ENCODE measurements at regions not wholly inside any gene's neighbourhood (a gene's known extent, or its start where the extent isn't known, plus 50 kb on each side); places are given as distances from the start of the nearest gene placed in this dataset.

DNA sequence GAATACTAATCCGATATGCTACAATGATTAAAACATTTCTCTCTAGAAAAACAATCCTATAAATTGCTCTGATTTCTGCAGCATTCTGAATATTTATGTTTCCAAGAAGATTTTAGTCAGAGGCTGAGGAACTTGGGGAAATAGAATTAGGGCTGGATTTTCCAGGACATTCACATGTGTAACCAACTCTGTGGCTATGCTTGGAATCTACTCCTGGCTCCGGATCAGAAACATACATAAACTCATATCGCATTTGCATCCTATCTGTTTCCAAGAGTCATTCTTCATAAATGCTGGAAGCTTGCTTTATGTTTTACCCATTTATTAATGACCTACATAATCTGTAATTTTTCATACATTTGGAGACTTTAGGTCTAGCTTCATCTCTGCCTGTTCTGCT is 459.9 kb upstream of the MARCKS start:
- Histone ChIP-seq H3K9me3 (no peaks in the 10 kb centered on the region), H3K27ac (no peak overlapping the region), H3K4me1 (no peaks in the 10 kb centered on the region), H3K4me3 (no peak overlapping the region), H3K27me3 (no peaks in the 10 kb centered on the region), H3K36me3 (no peaks in the 10 kb centered on the region)
- DNase-seq (ENCODE audit: low spot score in 2 of 2) = no peak
- no peak for TF ChIP-seq POLR2AphosphoS5 (IDR thresholded peaks at IDR 0.05)
- TF ChIP-seq, protein P1, sequence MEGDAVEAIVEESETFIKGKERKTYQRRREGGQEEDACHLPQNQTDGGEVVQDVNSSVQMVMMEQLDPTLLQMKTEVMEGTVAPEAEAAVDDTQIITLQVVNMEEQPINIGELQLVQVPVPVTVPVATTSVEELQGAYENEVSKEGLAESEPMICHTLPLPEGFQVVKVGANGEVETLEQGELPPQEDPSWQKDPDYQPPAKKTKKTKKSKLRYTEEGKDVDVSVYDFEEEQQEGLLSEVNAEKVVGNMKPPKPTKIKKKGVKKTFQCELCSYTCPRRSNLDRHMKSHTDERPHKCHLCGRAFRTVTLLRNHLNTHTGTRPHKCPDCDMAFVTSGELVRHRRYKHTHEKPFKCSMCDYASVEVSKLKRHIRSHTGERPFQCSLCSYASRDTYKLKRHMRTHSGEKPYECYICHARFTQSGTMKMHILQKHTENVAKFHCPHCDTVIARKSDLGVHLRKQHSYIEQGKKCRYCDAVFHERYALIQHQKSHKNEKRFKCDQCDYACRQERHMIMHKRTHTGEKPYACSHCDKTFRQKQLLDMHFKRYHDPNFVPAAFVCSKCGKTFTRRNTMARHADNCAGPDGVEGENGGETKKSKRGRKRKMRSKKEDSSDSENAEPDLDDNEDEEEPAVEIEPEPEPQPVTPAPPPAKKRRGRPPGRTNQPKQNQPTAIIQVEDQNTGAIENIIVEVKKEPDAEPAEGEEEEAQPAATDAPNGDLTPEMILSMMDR (IDR thresholded peaks at IDR 0.05) = no peak
- TF ChIP-seq POLR2A (IDR thresholded peaks at IDR 0.05) = no peak
- intact Hi-C loops (cut with DNase I; ENCODE audit: low total_unique reads) = no loop called here

DNA sequence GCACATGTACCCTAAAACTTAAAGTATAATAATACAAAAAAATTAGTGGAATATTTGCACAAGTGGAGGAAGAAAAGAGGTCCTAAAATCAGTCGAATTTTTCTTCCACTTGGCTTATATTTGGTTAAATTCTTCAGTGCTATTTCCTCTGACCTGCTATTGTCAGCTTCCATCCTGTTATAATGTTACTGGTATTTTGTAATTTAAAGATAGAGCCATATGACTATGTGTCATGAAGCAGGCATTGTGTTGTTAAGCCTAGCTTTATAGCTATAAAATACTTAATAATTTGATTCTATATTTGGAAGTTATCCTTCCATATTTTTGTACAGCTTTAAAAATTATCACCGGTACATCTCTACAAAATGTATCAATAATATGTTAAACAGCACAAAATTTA is 455.9 kb upstream of the MARCKS start:
- H3K36me3 ChIP-seq = no peaks in the 10 kb centered on the region
- intact Hi-C loops (cut with DNase I; ENCODE audit: low total_unique reads) = loop anchor here (5.0 kb wide), 1 partner anchor 469 kb away; no protein-coding TSS in a partner anchor
- no peak overlapping the region for H3K4me3 ChIP-seq
- H3K27me3 ChIP-seq = no peaks in the 10 kb centered on the region
- H3K27ac ChIP-seq = no peak overlapping the region
- TF ChIP-seq, protein P1 (IDR thresholded peaks at IDR 0.05) = no peak
- TF ChIP-seq POLR2A (IDR thresholded peaks at IDR 0.05) = no peak
- TF ChIP-seq POLR2AphosphoS5 (IDR thresholded peaks at IDR 0.05) = no peak
- H3K4me1 ChIP-seq = no peaks in the 10 kb centered on the region
- H3K9me3 ChIP-seq = no peaks in the 10 kb centered on the region
- no peak for DNase-seq (ENCODE audit: low spot score in 2 of 2)

DNA sequence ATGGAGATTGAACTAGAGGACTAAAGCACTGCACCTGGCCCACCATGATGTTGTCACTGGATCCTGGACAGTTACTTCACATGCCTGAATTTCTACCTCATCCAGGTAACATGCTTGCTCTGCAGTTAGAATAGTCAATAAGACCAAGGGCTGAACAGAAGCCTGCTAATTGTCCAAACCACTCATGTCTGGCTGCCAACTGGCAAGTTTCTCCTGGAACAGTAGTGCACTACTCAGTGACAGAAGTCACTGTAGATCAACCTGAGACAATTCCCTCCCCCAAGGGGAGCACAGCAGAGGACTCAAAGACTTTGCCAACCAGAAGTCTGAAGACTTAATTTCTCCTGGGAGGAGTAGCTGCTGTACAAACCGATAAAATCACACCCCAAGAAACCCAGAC is 454.6 kb upstream of the MARCKS start:
- DNase-seq (ENCODE audit: low spot score in 2 of 2) = no peak
- H3K4me3 ChIP-seq = no peak overlapping the region
- TF ChIP-seq POLR2A (IDR thresholded peaks at IDR 0.05) = no peak
- no peak for TF ChIP-seq POLR2AphosphoS5 (IDR thresholded peaks at IDR 0.05)
- TF ChIP-seq, protein P1 (IDR thresholded peaks at IDR 0.05) = no peak
- H3K27ac ChIP-seq = no peak overlapping the region
- H3K27me3 ChIP-seq = no peaks in the 10 kb centered on the region
- H3K36me3 ChIP-seq = no peaks in the 10 kb centered on the region
- H3K9me3 ChIP-seq = no peaks in the 10 kb centered on the region
- H3K4me1 ChIP-seq = no peaks in the 10 kb centered on the region
- intact Hi-C loops (cut with DNase I; ENCODE audit: low total_unique reads) = loop anchor here (5.0 kb wide), 1 partner anchor 470 kb away; no protein-coding TSS in a partner anchor

DNA sequence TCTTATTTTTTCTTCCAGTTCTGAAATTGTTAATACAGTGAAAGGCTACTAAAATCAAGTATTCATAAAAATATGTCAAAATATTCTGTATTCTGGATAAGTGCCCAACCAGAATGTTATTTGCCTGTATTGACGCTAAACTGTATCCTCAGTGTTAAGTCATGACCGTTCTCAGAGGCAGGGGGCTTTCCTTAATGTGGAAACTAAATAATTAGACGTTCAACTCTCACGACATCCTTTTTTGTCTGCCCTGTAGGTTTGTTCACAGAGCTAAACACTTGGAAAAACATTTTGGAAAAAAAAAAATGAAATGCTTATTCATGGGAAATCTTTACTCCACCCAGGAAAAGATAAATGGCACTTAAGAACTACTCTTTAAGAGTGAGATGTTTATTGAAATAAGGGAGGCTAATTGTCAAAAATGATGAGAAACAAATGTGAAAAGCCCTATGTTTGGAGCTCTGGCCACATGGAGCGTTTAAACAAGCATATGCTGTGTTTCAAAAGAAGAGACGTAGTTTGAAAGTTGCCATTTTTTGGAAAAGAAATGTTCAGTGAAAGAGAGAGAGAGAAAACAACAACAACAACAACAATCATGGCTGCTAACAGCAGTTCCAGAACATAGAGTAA is 453.1 kb upstream of the MARCKS start:
- no peak overlapping the region for H3K27ac ChIP-seq
- intact Hi-C loops (cut with DNase I; ENCODE audit: low total_unique reads) = loop anchor here (5.0 kb wide), 1 partner anchor 472 kb away; no protein-coding TSS in a partner anchor
- DNase-seq (ENCODE audit: low spot score in 2 of 2) = no peak
- no peaks in the 10 kb centered on the region for H3K27me3 ChIP-seq
- H3K4me1 ChIP-seq = no peaks in the 10 kb centered on the region
- no peak overlapping the region for H3K4me3 ChIP-seq
- TF ChIP-seq POLR2AphosphoS5 (IDR thresholded peaks at IDR 0.05) (no peak), POLR2A (IDR thresholded peaks at IDR 0.05) (no peak)
- TF ChIP-seq, protein P1 (IDR thresholded peaks at IDR 0.05) = no peak
- H3K36me3 ChIP-seq = no peaks in the 10 kb centered on the region
- no peaks in the 10 kb centered on the region for H3K9me3 ChIP-seq

DNA sequence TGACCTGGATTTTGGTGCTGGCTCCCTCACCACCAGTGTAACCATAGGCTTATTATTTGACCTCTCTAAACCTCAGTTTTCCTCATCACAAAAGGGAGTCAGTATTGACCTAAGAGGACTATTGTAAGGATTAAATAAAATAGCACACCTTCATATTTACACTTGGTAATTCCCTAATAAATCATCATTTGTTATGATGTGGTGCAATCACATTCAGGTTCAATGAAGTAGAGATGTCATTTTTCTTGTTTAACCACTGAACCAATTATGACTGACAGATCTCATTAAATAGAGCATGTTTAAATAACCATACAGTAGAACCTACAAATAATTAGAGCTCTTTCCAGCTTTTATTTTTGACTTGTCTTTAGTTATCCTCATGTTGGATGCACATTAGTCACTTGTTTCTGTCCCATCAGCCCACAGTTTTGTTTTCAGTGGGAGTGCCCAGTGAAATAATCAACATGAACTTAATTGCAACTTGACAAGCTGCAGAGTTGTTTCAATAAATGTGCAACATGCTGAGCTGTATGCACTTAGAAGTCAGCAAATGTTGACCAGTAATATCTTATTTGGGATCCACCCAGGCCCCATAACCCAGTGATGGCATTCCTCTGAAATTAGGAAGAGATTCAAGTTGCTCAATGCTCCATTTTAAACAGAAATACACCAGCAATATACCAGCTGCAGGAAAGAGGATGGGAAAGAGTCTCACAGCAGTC is 451.7 kb upstream of the MARCKS start:
- H3K27me3 ChIP-seq = no peaks in the 10 kb centered on the region
- no peaks in the 10 kb centered on the region for H3K36me3 ChIP-seq
- intact Hi-C loops (cut with DNase I; ENCODE audit: low total_unique reads) = no loop called here
- no peak for DNase-seq (ENCODE audit: low spot score in 2 of 2)
- H3K4me1 ChIP-seq = no peaks in the 10 kb centered on the region
- no peak overlapping the region for H3K27ac ChIP-seq
- H3K4me3 ChIP-seq = no peak overlapping the region
- no peaks in the 10 kb centered on the region for H3K9me3 ChIP-seq
- TF ChIP-seq, protein P1 (IDR thresholded peaks at IDR 0.05) = no peak
- no peak for TF ChIP-seq POLR2A (IDR thresholded peaks at IDR 0.05)
- no peak for TF ChIP-seq POLR2AphosphoS5 (IDR thresholded peaks at IDR 0.05)
